CD14-positive monocyte (primary cell): ENCODE measurements at regions not wholly inside any gene's neighbourhood (a gene's known extent, or its start where the extent isn't known, plus 50 kb on each side); places are given as distances from the start of the nearest gene placed in this dataset.

Experiments used
- DNase-seq, 3 donors: peaks; one replicate each; pipeline ENCODE4 v3.0.0-alpha.2; 2011 to 2022
- H2AFZ ChIP-seq: 2 replicates; pipeline ENCODE4 v1.6.0; 2012; ENCODE audit warnings: mild to moderate bottlenecking, low read depth, low read length, inconsistent platforms; ENCODE audit not compliant: insufficient read depth, poor library complexity, severe bottlenecking
- H3K27ac ChIP-seq, 2 donors: 1 replicate in 1 of 2; 2 replicates in 1 of 2; pipeline ENCODE4 v1.5.1; 2012 to 2013; ENCODE audit warnings: low read length in 2 of 2, control low read depth in 1 of 2, inconsistent platforms in 1 of 2, low read depth in 1 of 2, mild to moderate bottlenecking in 1 of 2
- H3K27me3 ChIP-seq, 2 donors: one replicate each; pipeline versions ENCODE4 v1.6.0 to v1.6.1; 2011 to 2013; ENCODE audit warnings: low read length in 2 of 2; ENCODE audit not compliant: control insufficient read depth in 2 of 2, insufficient read depth in 2 of 2
- H3K36me3 ChIP-seq, 2 donors: replicated peaks in 1 of 2; 1 replicate in 1 of 2; 2 replicates in 1 of 2; pipeline versions ENCODE4 v1.5.1 to v1.6.1; 2012 to 2013; ENCODE audit warnings: low read length in 2 of 2, control low read depth in 1 of 2, inconsistent platforms in 1 of 2, mild to moderate bottlenecking in 1 of 2; ENCODE audit not compliant: insufficient read depth in 2 of 2, control insufficient read depth in 1 of 2
- H3K4me1 ChIP-seq, 2 donors: 1 replicate in 1 of 2; 2 replicates in 1 of 2; pipeline versions ENCODE4 v1.5.1 to v1.6.1; 2012 to 2013; ENCODE audit warnings: low read length in 2 of 2, control low read depth in 1 of 2, inconsistent platforms in 1 of 2, mild to moderate bottlenecking in 1 of 2, moderate library complexity in 1 of 2; ENCODE audit not compliant: insufficient read depth in 2 of 2, control insufficient read depth in 1 of 2
- H3K4me2 ChIP-seq: replicated peaks from 2 replicates; pipeline ENCODE3; 2012; ENCODE audit warnings: low read length, moderate library complexity, mild to moderate bottlenecking; ENCODE audit not compliant: poor library complexity, severe bottlenecking; ENCODE audit errors: extremely low read depth
- H3K4me3 ChIP-seq, 3 experiments: fragments of 200-600 bp in 1 of 3; sonication (generic) in 1 of 3; replicated peaks in 1 of 3; 1 replicate in 2 of 3; 2 replicates in 1 of 3; pipeline ENCODE4 v1.5.1; 2011 to 2013; ENCODE audit warnings: low read length in 3 of 3, mild to moderate bottlenecking in 3 of 3, control low read depth in 2 of 3, low read depth in 2 of 3, inconsistent platforms in 1 of 3, moderate library complexity in 1 of 3
- H3K79me2 ChIP-seq: 2 replicates; pipeline ENCODE4 v1.6.0; 2012; ENCODE audit warnings: mild to moderate bottlenecking, control low read depth, inconsistent platforms, low read length, moderate library complexity; ENCODE audit not compliant: insufficient read depth
- H3K9ac ChIP-seq: 2 replicates; pipeline ENCODE4 v1.6.0; 2017; ENCODE audit warnings: low read length, mild to moderate bottlenecking; ENCODE audit not compliant: insufficient read depth, poor library complexity, severe bottlenecking
- H3K9me3 ChIP-seq, 2 donors: replicated peaks in 1 of 2; 1 replicate in 1 of 2; 2 replicates in 1 of 2; pipeline versions ENCODE4 v1.5.1 to v1.6.1; 2012 to 2013; ENCODE audit warnings: low read length in 2 of 2, control low read depth in 1 of 2; ENCODE audit not compliant: control insufficient read depth in 1 of 2, insufficient read depth in 1 of 2
- H4K20me1 ChIP-seq: 2 replicates; pipeline ENCODE4 v1.6.0; 2012; ENCODE audit warnings: mild to moderate bottlenecking, low read length, control low read depth, moderate library complexity; ENCODE audit not compliant: insufficient read depth
- H3K27ac Mint-ChIP-seq, 7 donors: one replicate each; pipeline ENCODE4 v1.8.0; 2020; ENCODE audit warnings: mild to moderate bottlenecking in 7 of 7, mixed read lengths in 7 of 7, moderate library complexity in 6 of 7, inconsistent platforms in 2 of 7
- H3K27me3 Mint-ChIP-seq, 3 donors: one replicate each; pipeline ENCODE4 v1.8.0; 2021 to 2022; ENCODE audit warnings: low read depth in 3 of 3, mild to moderate bottlenecking in 3 of 3, mixed read lengths in 3 of 3, moderate library complexity in 3 of 3, inconsistent platforms in 1 of 3
- H3K36me3 Mint-ChIP-seq, 2 donors: one replicate each; pipeline ENCODE4 v1.8.0; 2020; ENCODE audit warnings: mixed read lengths in 2 of 2, inconsistent platforms in 1 of 2, mild to moderate bottlenecking in 1 of 2
- H3K4me1 Mint-ChIP-seq: one replicate; pipeline ENCODE4 v1.8.0; 2020; ENCODE audit warnings: mild to moderate bottlenecking, mixed read lengths
- H3K4me3 Mint-ChIP-seq, 2 donors: one replicate each; pipeline ENCODE4 v1.8.0; 2020; ENCODE audit warnings: mild to moderate bottlenecking in 2 of 2, mixed read lengths in 2 of 2, moderate library complexity in 1 of 2
- H3K9me3 Mint-ChIP-seq, 7 donors: one replicate each; pipeline ENCODE4 v1.8.0; 2020 to 2022; ENCODE audit warnings: mixed read lengths in 7 of 7, mild to moderate bottlenecking in 6 of 7, moderate library complexity in 6 of 7, inconsistent platforms in 2 of 7
- WGBS: methylation state at CpG from one replicate; pipeline ENCODE4 v1.1.5; 2013; ENCODE audit warnings: missing lambda C conversion rate; ENCODE audit not compliant: insufficient coverage; 5-methylcytosine and 5-hydroxymethylcytosine counted together
- intact Hi-C, 2 donors: fragments of 100-400 bp; cut with micrococcal nuclease; formaldehyde crosslinking; loops; one replicate each; pipeline versions ENCODE4 v1.15.0 to v1.15.1; 2023
- TF ChIP-seq, protein P1 (sequence below): fragments of 200-600 bp; IDR thresholded peaks from one replicate; pipeline ENCODE4 v1.8.0; 2022; ENCODE audit warnings: antibody characterized with exemption, mild to moderate bottlenecking

DNA sequence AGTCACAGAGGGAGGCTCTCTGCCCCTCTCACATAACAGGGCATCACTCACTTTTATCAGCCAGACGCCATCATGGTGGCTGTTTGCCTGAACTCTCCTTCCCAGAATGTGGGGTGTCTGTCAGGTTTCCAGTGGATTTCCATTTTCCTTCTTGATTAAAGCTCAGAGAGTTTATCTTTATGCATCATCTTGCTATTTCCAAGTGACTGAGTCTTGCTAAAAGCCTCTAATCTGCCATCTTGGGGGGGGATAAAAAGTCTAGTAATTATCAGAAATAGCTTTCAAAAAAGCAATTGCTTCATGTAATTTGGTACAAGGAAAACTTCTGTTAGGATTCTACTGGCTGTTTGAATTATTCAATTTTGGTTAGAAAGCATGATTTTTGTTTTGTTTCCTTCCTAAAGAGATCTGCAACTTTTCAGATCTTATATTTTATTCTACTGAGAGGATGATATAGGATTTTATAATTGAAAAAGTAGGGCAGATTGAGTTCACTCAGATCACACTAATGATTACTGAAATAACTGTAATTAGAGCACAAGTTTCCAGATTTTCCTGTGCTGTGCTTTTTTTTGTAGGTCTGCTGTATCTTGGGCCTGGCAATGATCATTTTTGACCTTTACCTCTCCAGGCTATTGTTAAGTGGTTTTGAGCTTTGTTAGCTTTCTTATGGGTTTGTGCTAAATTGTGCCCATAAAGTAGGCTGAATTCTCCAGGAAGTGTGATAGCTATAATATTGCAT, 661.5 kb downstream of the TLE4 start:
- no peak overlapping the region for H3K4me3 ChIP-seq
- H3K27ac ChIP-seq, result no peak overlapping the region
- no peak overlapping the region for H2AFZ ChIP-seq
- no peaks in the 10 kb centered on the region for H3K27me3 Mint-ChIP-seq
- no peak overlapping the region for H3K9ac ChIP-seq
- no peaks in the 10 kb centered on the region for H3K36me3 ChIP-seq
- H3K4me3 Mint-ChIP-seq, result no peak overlapping the region
- H4K20me1 ChIP-seq, result no peaks in the 10 kb centered on the region
- no peaks in the 10 kb centered on the region for H3K27me3 ChIP-seq
- no peaks in the 10 kb centered on the region for H3K36me3 Mint-ChIP-seq
- no peaks in the 10 kb centered on the region for H3K4me1 ChIP-seq
- peak overlapping the region in 1 of 7 donors; percentile 41 for H3K27ac Mint-ChIP-seq
- H3K4me2 ChIP-seq, result no peak overlapping the region
- TF ChIP-seq, protein P1, sequence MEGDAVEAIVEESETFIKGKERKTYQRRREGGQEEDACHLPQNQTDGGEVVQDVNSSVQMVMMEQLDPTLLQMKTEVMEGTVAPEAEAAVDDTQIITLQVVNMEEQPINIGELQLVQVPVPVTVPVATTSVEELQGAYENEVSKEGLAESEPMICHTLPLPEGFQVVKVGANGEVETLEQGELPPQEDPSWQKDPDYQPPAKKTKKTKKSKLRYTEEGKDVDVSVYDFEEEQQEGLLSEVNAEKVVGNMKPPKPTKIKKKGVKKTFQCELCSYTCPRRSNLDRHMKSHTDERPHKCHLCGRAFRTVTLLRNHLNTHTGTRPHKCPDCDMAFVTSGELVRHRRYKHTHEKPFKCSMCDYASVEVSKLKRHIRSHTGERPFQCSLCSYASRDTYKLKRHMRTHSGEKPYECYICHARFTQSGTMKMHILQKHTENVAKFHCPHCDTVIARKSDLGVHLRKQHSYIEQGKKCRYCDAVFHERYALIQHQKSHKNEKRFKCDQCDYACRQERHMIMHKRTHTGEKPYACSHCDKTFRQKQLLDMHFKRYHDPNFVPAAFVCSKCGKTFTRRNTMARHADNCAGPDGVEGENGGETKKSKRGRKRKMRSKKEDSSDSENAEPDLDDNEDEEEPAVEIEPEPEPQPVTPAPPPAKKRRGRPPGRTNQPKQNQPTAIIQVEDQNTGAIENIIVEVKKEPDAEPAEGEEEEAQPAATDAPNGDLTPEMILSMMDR, result no peak
- WGBS, result no CpG with 5 or more reads among the region's 1 CpG
- H3K4me1 Mint-ChIP-seq, result no peaks in the 10 kb centered on the region
- peaks cover 4 to 25% (median 19%) of the 10 kb centered on the region in 7 donors for H3K9me3 Mint-ChIP-seq
- DNase-seq, result no peak
- H3K9me3 ChIP-seq, result peaks cover 19 to 25% of the 10 kb centered on the region in 2 donors
- no peaks in the 10 kb centered on the region for H3K79me2 ChIP-seq
- intact Hi-C loops, result no loop called here

DNA sequence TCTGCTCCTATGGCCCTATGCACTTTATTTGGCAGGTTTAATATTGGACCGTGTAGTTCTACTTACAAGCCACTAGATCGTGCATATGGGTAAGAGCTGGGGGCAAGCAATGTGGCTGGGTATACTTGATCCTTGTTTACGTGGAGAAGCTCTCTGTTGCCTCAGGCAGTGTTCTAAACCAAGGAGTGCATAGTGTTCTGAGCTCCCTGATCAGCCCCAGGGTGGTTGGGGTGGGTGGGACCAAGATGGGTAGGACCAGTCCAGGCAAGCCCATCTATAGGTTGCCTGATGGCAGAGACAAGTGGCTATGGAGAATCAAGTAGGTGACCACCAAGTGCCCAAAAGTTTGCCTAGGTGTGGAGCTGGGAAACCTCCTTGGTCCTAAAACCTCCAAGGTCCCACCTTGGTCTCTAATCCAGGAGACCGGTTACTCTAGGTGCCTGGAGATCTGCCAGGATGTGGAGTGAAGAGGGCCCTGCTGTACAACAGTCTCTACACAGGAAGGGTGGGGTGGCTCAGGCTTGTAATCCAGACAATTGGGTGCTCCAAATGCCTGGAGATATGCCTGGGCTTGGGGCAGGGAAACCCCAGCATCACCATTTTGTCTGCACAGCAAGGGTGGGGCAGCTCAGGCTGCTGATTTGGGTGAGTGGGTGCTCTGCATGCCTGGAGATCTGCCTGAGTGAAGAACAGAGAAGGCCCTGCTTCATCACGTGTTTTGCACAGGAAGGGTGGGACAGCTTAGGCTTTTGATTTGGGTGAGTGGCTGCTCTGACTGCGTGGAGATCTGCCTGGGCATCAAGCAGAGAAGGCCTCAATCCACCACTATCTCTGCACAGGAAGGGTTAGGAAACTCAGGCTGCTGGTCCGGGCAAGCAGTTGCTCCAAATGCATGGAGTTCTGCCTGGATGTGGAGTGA, 659.8 kb downstream of the TLE4 start:
- Mint-ChIP-seq H3K9me3 (peaks cover 4 to 25% (median 17%) of the 10 kb centered on the region in 7 donors), H3K4me1 (no peaks in the 10 kb centered on the region), H3K27ac (no peak overlapping the region), H3K36me3 (no peaks in the 10 kb centered on the region), H3K27me3 (no peaks in the 10 kb centered on the region), H3K4me3 (no peak overlapping the region)
- H4K20me1 ChIP-seq, result no peaks in the 10 kb centered on the region
- TF ChIP-seq, protein P1, result no peak
- 78% methylated on average over 3 of the region's 7 CpGs for WGBS
- H3K27ac ChIP-seq, result no peak overlapping the region
- no peak overlapping the region for H2AFZ ChIP-seq
- H3K9ac ChIP-seq, result no peak overlapping the region
- no peaks in the 10 kb centered on the region for H3K4me1 ChIP-seq
- H3K79me2 ChIP-seq, result no peaks in the 10 kb centered on the region
- peaks cover 15 to 17% of the 10 kb centered on the region in 2 donors for H3K9me3 ChIP-seq
- H3K27me3 ChIP-seq, result no peaks in the 10 kb centered on the region
- H3K4me3 ChIP-seq, result no peak overlapping the region
- no peak for DNase-seq
- no peak overlapping the region for H3K4me2 ChIP-seq
- intact Hi-C loops, result no loop called here
- H3K36me3 ChIP-seq, result no peaks in the 10 kb centered on the region
